ENCODE measurements at regions not wholly inside any gene's neighbourhood (a gene's known extent, or its start where the extent isn't known, plus 50 kb on each side); places are given as distances from the start of the nearest gene placed in this dataset.

- TF ChIP-seq CTCF (conservative IDR thresholded peaks at IDR 0.05; ENCODE audit: low read length) (no peak), EZH2phosphoT487 (IDR thresholded peaks at IDR 0.05; ENCODE audit: borderline replicate concordance, low read depth, low read length) (no peak)
- H3K4me1 ChIP-seq (ENCODE audit: insufficient read depth, low read length, poor library complexity, severe bottlenecking) = peaks cover 13% of the 10 kb centered on the region
- intact Hi-C loops (cut with micrococcal nuclease; ENCODE audit: unreplicated experiment) = no loop called here
- no peak overlapping the region for H3K4me3 ChIP-seq (ENCODE audit: low read depth, low read length, poor library complexity, severe bottlenecking)
- H2AFZ ChIP-seq (ENCODE audit: low read length) = no peak overlapping the region
- no peaks in the 10 kb centered on the region for H4K20me1 ChIP-seq (ENCODE audit: insufficient read depth, low read length)
- no TSS peak for BruUV-seq (replicated peaks)
- H3K27ac ChIP-seq (ENCODE audit: low read depth, low read length, poor library complexity, severe bottlenecking) = no peak overlapping the region
- H3K9me3 ChIP-seq (ENCODE audit: low read length) = no peaks in the 10 kb centered on the region
- no peaks in the 10 kb centered on the region for H3K36me3 ChIP-seq (ENCODE audit: insufficient read depth, low read length)
- H3K9me2 ChIP-seq (ENCODE audit: insufficient read depth, low read length) = no peaks in the 10 kb centered on the region
- ChIA-PET CTCF (ENCODE audit: unreplicated experiment) (no interaction called here), POLR2A (no interaction called here)
- DNase-seq (ENCODE audit: low spot score) = no peak
- no peak overlapping the region for H3K4me2 ChIP-seq (ENCODE audit: low read length)
- H3K79me2 ChIP-seq (ENCODE audit: insufficient read depth, low read depth, low read length) = no peaks in the 10 kb centered on the region
These were observed 211.4 kb downstream of the RPLP1 start for GRCh38 chr15:69663982-69664381.

- Histone ChIP-seq H3K9me3 (ENCODE audit: low read length) (no peaks in the 10 kb centered on the region), H3K9me2 (ENCODE audit: insufficient read depth, low read length) (no peaks in the 10 kb centered on the region), H3K4me2 (ENCODE audit: low read length) (no peak overlapping the region), H3K4me3 (ENCODE audit: low read depth, low read length, poor library complexity, severe bottlenecking) (no peak overlapping the region), H3K36me3 (ENCODE audit: insufficient read depth, low read length) (no peaks in the 10 kb centered on the region), H3K79me2 (ENCODE audit: insufficient read depth, low read depth, low read length) (no peaks in the 10 kb centered on the region), H4K20me1 (ENCODE audit: insufficient read depth, low read length) (no peaks in the 10 kb centered on the region), H3K27ac (ENCODE audit: low read depth, low read length, poor library complexity, severe bottlenecking) (no peak overlapping the region), H2AFZ (ENCODE audit: low read length) (no peak overlapping the region), H3K4me1 (ENCODE audit: insufficient read depth, low read length, poor library complexity, severe bottlenecking) (peaks cover 13% of the 10 kb centered on the region)
- TF ChIP-seq EZH2phosphoT487 (IDR thresholded peaks at IDR 0.05; ENCODE audit: borderline replicate concordance, low read depth, low read length) (no peak), CTCF (conservative IDR thresholded peaks at IDR 0.05; ENCODE audit: low read length) (no peak)
- no peak for DNase-seq (ENCODE audit: low spot score)
- intact Hi-C loops (cut with micrococcal nuclease; ENCODE audit: unreplicated experiment) = no loop called here
- BruUV-seq (replicated peaks) = no TSS peak
- CTCF ChIA-PET (ENCODE audit: unreplicated experiment) = no interaction called here
- POLR2A ChIA-PET = interaction anchor here (0.5 kb wide), 1 partner anchor 1004 kb away, joined by 7 read pairs; no protein-coding TSS in a partner anchor
These were observed 212.3 kb downstream of the RPLP1 start for GRCh38 chr15:69664572-69665571.

GRCh38 chr15:69665641-69666111 lies 213.1 kb downstream of the RPLP1 start:
- no TSS peak for BruUV-seq (replicated peaks)
- H2AFZ ChIP-seq (ENCODE audit: low read length) = no peak overlapping the region
- H3K4me2 ChIP-seq (ENCODE audit: low read length) = no peak overlapping the region
- no peak overlapping the region for H3K27ac ChIP-seq (ENCODE audit: low read depth, low read length, poor library complexity, severe bottlenecking)
- TF ChIP-seq CTCF (conservative IDR thresholded peaks at IDR 0.05; ENCODE audit: low read length) = no peak
- no peak for TF ChIP-seq EZH2phosphoT487 (IDR thresholded peaks at IDR 0.05; ENCODE audit: borderline replicate concordance, low read depth, low read length)
- H3K9me3 ChIP-seq (ENCODE audit: low read length) = no peaks in the 10 kb centered on the region
- no peaks in the 10 kb centered on the region for H3K36me3 ChIP-seq (ENCODE audit: insufficient read depth, low read length)
- H3K4me3 ChIP-seq (ENCODE audit: low read depth, low read length, poor library complexity, severe bottlenecking) = no peak overlapping the region
- ChIA-PET CTCF (ENCODE audit: unreplicated experiment) (no interaction called here), POLR2A (interaction anchor here (0.5 kb wide), 1 partner anchor 1005 kb away, joined by 7 read pairs; no protein-coding TSS in a partner anchor)
- no peak for DNase-seq (ENCODE audit: low spot score)
- no peaks in the 10 kb centered on the region for H3K9me2 ChIP-seq (ENCODE audit: insufficient read depth, low read length)
- intact Hi-C loops (cut with micrococcal nuclease; ENCODE audit: unreplicated experiment) = no loop called here
- H3K79me2 ChIP-seq (ENCODE audit: insufficient read depth, low read depth, low read length) = no peaks in the 10 kb centered on the region
- peaks cover 13% of the 10 kb centered on the region for H3K4me1 ChIP-seq (ENCODE audit: insufficient read depth, low read length, poor library complexity, severe bottlenecking)
- no peaks in the 10 kb centered on the region for H4K20me1 ChIP-seq (ENCODE audit: insufficient read depth, low read length)
